HEK293 (cell line): ENCODE measurements at regions not wholly inside any gene's neighbourhood (a gene's known extent, or its start where the extent isn't known, plus 50 kb on each side); places are given as distances from the start of the nearest gene placed in this dataset.

Experiments used
- SP3 ChIP-seq: fragments of 450-650 bp; formaldehyde crosslinking; IDR thresholded peaks from 2 replicates; pipeline ENCODE4 v1.5.1; 2016; ENCODE audit warnings: missing biosample characterization, missing genetic modification characterization
- TCF7L2 ChIP-seq: IDR thresholded peaks from 2 replicates; pipeline ENCODE4 v1.6.1; 2011; ENCODE audit warnings: low read depth, mild to moderate bottlenecking, inconsistent platforms, low read length, moderate library complexity, borderline replicate concordance
- ZBTB1 ChIP-seq: fragments of 450-650 bp; formaldehyde crosslinking; IDR thresholded peaks from 2 replicates; pipeline ENCODE4 v1.5.1; 2016; ENCODE audit warnings: missing biosample characterization, missing genetic modification characterization
- ZBTB21 ChIP-seq: fragments of 450-650 bp; formaldehyde crosslinking; IDR thresholded peaks from 2 replicates; pipeline ENCODE4 v1.5.1; 2017; ENCODE audit warnings: missing biosample characterization, missing genetic modification characterization
- ZNF140 ChIP-seq: fragments of 450-650 bp; formaldehyde crosslinking; IDR thresholded peaks from 2 replicates; pipeline ENCODE4 v1.5.1; 2016; ENCODE audit warnings: missing biosample characterization, missing genetic modification characterization
- ZNF335 ChIP-seq: fragments of 450-650 bp; formaldehyde crosslinking; conservative IDR thresholded peaks from 2 replicates; pipeline ENCODE4 v1.5.1; 2016; ENCODE audit warnings: missing biosample characterization, missing genetic modification characterization
- ZNF37A ChIP-seq: fragments of 450-650 bp; IDR thresholded peaks from 2 replicates; pipeline ENCODE4 v1.5.1; 2018; ENCODE audit warnings: missing biosample characterization, missing genetic modification characterization
- ZNF792 ChIP-seq: fragments of 450-650 bp; formaldehyde crosslinking; IDR thresholded peaks from 2 replicates; pipeline ENCODE4 v1.5.1; 2016; ENCODE audit warnings: missing biosample characterization, missing genetic modification characterization
- TF ChIP-seq, protein P1 (sequence below): fragments of 450-650 bp; formaldehyde crosslinking; IDR thresholded peaks from 2 replicates; pipeline ENCODE4; 2016; ENCODE audit warnings: missing biosample characterization, missing genetic modification characterization
- TF ChIP-seq, protein P2 (sequence below): fragments of 450-650 bp; formaldehyde crosslinking; IDR thresholded peaks from 2 replicates; pipeline ENCODE4 v1.5.1; 2016; ENCODE audit warnings: missing biosample characterization, missing genetic modification characterization
- TF ChIP-seq, protein P3 (sequence below): fragments of 450-650 bp; formaldehyde crosslinking; IDR thresholded peaks from 2 replicates; pipeline ENCODE4 v1.5.1; 2016; ENCODE audit warnings: missing biosample characterization, missing genetic modification characterization
- TF ChIP-seq, protein P4 (sequence below): fragments of 450-650 bp; formaldehyde crosslinking; IDR thresholded peaks from 2 replicates; pipeline ENCODE4 v1.5.1; 2016; ENCODE audit warnings: missing biosample characterization, missing genetic modification characterization
- TF ChIP-seq, protein P5 (sequence below): fragments of 450-650 bp; formaldehyde crosslinking; IDR thresholded peaks from 2 replicates; pipeline ENCODE4 v1.5.1; 2016; ENCODE audit warnings: missing biosample characterization, missing genetic modification characterization, low read depth
- TF ChIP-seq, protein P6 (sequence below): fragments of 450-650 bp; formaldehyde crosslinking; IDR thresholded peaks from 2 replicates; pipeline ENCODE4 v1.5.1; 2016; ENCODE audit warnings: missing biosample characterization, missing genetic modification characterization

DNA sequence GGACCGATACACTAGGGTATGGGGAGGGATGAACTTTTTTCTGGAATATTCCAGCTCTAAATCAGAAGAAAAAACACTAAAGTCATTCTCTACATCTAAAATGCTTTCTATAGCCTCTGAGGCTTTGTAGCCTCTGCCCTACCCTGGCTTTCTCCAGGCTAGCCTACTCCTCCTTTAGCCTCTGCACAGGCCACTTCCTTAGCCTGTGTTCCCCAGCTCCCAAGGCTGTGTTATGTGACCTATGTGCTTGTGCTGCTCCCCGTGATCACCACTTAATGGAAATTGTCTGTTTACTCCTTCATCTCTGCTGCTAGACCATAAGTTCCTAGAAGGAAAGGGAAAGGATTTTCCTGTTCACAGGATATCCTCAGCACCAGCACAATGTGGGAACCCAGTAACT, 92.8 kb downstream of the SEC16B start:
- TF ChIP-seq, protein P1, sequence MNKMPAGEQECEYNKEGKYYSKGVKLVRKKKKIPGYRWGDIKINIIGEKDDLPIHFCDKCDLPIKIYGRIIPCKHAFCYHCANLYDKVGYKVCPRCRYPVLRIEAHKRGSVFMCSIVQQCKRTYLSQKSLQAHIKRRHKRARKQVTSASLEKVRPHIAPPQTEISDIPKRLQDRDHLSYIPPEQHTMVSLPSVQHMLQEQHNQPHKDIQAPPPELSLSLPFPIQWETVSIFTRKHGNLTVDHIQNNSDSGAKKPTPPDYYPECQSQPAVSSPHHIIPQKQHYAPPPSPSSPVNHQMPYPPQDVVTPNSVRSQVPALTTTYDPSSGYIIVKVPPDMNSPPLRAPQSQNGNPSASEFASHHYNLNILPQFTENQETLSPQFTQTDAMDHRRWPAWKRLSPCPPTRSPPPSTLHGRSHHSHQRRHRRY (tag by site-specific recombination), result no peak
- TF ChIP-seq ZNF792 (tag by site-specific recombination) (no peak), ZNF37A (tag by site-specific recombination) (no peak), TCF7L2 (no peak), ZNF140 (no peak), ZBTB1 (tag by site-specific recombination) (no peak), ZBTB21 (tag by site-specific recombination) (no peak), SP3 (no peak), ZNF335 (tag by site-specific recombination) (no peak)
- TF ChIP-seq, protein P2, sequence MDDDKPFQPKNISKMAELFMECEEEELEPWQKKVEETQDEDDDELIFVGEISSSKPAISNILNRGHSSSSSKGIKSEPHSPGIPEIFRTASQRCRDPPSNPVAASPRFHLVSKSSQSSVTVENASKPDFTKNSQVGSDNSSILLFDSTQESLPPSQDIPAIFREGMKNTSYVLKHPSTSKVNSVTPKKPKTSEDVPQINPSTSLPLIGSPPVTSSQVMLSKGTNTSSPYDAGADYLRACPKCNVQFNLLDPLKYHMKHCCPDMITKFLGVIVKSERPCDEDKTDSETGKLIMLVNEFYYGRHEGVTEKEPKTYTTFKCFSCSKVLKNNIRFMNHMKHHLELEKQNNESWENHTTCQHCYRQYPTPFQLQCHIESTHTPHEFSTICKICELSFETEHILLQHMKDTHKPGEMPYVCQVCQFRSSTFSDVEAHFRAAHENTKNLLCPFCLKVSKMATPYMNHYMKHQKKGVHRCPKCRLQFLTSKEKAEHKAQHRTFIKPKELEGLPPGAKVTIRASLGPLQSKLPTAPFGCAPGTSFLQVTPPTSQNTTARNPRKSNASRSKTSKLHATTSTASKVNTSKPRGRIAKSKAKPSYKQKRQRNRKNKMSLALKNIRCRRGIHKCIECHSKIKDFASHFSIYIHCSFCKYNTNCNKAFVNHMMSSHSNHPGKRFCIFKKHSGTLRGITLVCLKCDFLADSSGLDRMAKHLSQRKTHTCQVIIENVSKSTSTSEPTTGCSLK (tag by site-specific recombination), result no peak
- TF ChIP-seq, protein P3, sequence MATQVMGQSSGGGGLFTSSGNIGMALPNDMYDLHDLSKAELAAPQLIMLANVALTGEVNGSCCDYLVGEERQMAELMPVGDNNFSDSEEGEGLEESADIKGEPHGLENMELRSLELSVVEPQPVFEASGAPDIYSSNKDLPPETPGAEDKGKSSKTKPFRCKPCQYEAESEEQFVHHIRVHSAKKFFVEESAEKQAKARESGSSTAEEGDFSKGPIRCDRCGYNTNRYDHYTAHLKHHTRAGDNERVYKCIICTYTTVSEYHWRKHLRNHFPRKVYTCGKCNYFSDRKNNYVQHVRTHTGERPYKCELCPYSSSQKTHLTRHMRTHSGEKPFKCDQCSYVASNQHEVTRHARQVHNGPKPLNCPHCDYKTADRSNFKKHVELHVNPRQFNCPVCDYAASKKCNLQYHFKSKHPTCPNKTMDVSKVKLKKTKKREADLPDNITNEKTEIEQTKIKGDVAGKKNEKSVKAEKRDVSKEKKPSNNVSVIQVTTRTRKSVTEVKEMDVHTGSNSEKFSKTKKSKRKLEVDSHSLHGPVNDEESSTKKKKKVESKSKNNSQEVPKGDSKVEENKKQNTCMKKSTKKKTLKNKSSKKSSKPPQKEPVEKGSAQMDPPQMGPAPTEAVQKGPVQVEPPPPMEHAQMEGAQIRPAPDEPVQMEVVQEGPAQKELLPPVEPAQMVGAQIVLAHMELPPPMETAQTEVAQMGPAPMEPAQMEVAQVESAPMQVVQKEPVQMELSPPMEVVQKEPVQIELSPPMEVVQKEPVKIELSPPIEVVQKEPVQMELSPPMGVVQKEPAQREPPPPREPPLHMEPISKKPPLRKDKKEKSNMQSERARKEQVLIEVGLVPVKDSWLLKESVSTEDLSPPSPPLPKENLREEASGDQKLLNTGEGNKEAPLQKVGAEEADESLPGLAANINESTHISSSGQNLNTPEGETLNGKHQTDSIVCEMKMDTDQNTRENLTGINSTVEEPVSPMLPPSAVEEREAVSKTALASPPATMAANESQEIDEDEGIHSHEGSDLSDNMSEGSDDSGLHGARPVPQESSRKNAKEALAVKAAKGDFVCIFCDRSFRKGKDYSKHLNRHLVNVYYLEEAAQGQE (tag by site-specific recombination), result no peak
- TF ChIP-seq, protein P4, sequence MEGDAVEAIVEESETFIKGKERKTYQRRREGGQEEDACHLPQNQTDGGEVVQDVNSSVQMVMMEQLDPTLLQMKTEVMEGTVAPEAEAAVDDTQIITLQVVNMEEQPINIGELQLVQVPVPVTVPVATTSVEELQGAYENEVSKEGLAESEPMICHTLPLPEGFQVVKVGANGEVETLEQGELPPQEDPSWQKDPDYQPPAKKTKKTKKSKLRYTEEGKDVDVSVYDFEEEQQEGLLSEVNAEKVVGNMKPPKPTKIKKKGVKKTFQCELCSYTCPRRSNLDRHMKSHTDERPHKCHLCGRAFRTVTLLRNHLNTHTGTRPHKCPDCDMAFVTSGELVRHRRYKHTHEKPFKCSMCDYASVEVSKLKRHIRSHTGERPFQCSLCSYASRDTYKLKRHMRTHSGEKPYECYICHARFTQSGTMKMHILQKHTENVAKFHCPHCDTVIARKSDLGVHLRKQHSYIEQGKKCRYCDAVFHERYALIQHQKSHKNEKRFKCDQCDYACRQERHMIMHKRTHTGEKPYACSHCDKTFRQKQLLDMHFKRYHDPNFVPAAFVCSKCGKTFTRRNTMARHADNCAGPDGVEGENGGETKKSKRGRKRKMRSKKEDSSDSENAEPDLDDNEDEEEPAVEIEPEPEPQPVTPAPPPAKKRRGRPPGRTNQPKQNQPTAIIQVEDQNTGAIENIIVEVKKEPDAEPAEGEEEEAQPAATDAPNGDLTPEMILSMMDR (tag by site-specific recombination), result no peak
- TF ChIP-seq, protein P5, sequence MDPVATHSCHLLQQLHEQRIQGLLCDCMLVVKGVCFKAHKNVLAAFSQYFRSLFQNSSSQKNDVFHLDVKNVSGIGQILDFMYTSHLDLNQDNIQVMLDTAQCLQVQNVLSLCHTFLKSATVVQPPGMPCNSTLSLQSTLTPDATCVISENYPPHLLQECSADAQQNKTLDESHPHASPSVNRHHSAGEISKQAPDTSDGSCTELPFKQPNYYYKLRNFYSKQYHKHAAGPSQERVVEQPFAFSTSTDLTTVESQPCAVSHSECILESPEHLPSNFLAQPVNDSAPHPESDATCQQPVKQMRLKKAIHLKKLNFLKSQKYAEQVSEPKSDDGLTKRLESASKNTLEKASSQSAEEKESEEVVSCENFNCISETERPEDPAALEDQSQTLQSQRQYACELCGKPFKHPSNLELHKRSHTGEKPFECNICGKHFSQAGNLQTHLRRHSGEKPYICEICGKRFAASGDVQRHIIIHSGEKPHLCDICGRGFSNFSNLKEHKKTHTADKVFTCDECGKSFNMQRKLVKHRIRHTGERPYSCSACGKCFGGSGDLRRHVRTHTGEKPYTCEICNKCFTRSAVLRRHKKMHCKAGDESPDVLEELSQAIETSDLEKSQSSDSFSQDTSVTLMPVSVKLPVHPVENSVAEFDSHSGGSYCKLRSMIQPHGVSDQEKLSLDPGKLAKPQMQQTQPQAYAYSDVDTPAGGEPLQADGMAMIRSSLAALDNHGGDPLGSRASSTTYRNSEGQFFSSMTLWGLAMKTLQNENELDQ (tag by site-specific recombination), result no peak
- TF ChIP-seq, protein P6, sequence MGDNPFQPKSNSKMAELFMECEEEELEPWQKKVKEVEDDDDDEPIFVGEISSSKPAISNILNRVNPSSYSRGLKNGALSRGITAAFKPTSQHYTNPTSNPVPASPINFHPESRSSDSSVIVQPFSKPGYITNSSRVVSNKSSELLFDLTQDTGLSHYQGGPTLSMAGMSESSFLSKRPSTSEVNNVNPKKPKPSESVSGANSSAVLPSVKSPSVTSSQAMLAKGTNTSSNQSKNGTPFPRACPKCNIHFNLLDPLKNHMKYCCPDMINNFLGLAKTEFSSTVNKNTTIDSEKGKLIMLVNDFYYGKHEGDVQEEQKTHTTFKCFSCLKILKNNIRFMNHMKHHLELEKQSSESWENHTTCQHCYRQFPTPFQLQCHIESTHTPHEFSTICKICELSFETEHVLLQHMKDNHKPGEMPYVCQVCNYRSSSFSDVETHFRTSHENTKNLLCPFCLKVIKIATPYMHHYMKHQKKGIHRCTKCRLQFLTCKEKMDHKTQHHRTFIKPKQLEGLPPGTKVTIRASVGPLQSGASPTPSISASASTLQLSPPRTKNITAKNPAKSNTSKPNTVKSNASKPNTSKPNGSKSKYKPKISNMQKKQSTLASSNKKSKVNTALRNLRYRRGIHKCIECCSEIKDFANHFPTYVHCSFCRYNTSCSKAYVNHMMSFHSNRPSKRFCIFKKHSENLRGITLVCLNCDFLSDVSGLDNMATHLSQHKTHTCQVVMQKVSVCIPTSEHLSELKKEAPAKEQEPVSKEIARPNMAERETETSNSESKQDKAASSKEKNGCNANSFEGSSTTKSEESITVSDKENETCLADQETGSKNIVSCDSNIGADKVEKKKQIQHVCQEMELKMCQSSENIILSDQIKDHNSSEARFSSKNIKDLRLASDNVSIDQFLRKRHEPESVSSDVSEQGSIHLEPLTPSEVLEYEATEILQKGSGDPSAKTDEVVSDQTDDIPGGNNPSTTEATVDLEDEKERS (tag by site-specific recombination), result no peak
